NCI-H146 treated with DMSO at 0.1 percent for 48 hours (cell line): ENCODE measurements at regions not wholly inside any gene's neighbourhood (a gene's known extent, or its start where the extent isn't known, plus 50 kb on each side); places are given as distances from the start of the nearest gene placed in this dataset.
"Not testable (repeated sequence)": the region's sequence is repeated elsewhere in the genome, so short reads cannot be mapped to it uniquely, and the experiment has no call there.

Source experiments
- DNase-seq: peaks from one replicate; lab custom pipeline; 2025; ENCODE audit not compliant: unreplicated experiment; lab: John Stamatoyannopoulos, UW

DNA sequence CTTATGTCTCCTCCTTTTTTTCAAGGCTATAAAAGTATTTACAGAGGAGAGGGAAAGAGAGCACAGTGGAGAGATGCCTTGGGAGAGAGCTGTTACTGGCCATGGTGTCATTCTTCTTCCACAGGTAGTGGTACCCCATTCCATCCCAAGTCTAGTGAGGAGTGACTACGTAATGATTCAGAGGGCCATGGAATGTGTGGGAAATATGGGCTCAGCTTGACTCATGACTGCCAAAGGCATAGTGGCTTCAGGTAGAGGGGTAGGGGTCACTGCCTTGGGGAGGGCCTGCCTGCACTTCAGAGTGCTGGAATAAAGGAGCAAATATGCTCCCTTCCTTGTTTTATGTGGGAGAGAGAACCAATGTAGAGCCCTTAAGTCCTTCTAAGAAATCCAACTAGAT lies 620.6 kb downstream of the IRS1 start:
- DNase-seq: no peak

DNA sequence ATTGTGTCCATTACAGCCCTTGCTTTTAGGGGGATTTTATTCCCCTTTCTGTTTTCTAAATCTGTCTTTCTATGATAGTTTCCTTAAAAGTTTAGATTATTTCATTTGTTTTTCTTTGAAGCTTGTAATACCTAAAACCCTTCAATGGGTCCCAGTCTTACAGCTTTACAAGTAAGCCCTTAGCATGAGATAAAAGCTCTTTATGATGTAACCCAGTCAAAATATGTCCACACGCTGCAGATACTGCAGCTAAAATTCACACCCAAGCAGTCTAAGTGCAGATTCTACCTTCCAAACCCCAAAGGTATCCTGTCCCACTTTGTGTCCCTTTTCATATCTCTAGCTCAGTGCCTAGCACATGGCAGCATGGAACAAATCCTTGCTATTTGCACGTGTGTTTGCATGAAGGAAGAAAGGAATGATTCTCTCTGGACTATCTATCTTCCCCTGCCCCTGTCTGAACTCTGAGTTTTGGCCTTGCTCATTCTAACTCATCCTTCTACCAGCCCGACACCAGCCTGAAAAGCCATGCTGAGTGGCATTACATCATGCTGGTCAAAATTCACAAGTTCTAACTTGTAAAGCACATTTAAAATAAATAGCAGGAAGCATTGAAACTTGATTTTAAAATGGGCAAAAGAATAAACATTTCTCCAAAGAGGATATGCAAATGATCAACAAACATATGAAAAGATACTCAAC lies 623.2 kb downstream of the IRS1 start:
- DNase-seq: no peak

DNA sequence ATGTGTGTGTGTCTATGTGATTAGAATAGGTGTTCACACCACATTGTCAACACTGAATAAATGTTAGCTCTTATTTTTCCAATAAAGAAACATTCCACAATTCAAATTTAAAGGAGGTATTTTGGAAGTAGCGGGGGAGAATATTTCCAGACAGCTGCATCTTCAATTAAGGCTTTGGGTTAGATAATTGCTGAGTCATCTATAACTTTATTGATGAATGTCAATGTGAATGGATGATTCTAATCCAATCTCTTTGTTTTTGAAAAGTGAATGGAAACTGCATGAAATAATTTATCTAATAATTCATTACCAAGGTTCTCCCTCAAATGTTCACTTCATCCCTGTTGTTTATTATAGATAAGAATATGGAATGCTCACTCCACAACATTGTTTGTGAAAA lies 625.2 kb downstream of the IRS1 start:
- DNase-seq: no peak

DNA sequence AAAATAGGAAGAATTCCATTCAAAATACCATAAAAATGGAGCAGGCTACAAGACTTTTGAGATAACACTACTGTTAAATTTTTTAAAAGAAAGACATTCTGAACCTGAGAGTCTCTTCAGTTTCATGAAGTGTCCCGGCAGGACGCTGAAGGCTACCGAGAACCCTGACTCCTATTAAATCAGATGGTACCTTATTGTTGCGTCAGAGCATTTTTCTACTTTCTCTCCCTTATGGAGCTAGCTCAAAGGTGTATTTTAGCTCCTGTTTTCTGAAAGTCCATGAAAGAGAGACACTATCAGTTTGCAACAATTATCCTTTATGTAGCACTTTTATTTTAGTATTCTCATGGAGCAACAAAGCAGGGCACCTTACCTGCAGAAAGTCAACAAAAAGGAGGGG lies 626.7 kb downstream of the IRS1 start:
- DNase-seq: no peak

DNA sequence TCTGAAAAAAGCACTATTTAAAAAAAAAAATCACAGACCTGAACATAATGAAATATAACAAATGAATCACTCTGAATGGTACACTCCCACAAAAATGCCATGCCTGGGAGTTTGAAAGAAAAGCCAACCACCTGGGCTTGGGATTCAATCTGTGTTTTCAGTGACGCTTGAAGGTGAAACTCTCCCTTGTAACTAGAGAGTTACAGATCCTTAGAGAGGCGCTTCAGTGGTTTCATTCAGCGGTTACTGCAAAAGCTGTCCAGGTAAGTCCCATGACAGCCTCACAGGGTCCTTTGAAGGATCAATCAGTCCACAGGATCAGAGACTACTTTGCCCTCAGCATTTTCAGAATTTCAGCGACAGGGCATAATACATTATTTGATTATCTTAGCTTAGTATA lies 627.3 kb downstream of the IRS1 start:
- DNase-seq: no peak

DNA sequence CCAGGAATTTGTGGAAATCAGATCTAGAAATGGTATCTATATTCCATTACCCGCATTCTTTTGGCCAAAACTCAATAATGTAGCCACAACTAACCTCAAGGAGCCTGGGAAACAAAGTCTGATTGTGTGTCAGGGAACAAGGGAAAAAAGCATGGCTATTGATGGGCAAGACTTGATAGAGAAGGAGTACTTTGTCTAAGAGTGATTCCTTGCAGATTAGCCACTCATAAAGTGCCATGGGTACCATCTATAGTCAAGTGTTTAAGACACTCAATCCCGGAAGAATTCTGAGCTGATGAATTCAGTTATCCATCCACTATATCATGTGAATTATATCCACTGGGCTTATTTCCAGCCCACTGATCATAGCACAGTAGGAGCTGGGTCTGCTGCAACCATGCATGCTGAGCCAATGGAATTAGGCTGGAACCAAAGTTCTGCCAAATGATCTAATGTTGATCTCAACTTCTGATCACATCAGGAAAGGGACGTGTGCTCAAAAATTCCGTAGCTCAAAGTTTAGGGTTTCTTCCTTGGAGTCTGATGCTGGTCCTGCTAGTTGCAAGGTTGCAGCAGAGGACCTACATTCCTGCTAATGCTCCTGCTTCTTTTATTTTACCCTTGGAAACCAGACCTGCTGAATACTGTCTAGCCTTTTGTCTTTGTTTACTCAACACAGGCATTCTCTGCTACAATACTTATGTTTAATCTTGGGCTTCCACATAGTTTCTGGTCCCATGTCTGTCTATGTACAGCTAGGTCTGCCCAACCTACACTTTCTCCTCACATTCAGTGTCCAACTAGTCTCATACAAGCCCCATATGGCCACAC lies 629.7 kb downstream of the IRS1 start:
- DNase-seq: no peak

DNA sequence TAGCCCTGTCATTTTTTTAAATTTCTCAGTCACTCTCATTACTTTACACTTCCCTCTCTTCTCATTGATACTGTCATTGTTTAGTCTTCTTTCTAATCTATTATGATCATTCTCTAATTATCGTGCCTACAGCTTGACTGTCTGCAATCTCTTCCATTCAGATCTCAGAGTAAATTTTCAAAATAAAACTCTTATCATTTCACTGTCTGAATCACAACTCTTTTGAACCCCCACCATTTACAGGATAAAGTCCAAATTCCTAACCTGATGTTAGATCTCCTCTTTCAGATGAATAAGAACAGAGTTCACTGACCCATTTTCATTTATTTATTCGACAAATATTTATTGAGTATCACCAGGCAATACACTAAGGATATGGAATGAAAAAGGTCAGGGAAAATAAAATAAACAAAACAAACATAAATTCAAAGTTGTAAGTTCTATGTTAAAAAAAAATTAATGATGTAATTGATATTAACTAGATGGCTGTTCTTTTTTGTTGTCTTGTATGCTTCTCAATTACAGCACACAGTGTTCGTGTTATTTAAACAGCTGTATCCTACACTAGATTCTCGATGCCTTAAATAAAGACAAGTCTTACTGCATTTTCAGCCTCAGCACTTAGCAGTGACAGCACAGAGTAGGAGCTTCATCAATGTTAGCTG lies 631.0 kb downstream of the IRS1 start:
- DNase-seq: no peak

DNA sequence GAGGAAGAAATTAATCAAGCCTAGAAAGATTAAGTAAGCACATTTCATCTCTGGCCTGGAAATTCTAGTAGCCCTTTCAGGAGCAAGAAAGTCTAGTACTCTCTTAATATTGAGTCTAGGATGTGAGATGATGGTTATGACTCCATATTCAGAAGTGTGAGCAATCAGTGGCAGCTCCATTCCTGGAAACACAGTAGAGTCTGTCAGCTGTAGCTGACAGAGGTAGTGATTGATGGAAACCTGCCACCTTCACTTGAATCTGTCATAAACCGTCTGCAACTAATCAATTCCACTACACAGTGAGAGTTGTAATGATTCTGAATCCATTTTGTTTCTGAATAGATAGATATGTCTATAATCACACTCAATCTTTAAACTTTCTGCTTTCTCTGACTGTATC lies 635.1 kb downstream of the IRS1 start:
- no peak for DNase-seq

DNA sequence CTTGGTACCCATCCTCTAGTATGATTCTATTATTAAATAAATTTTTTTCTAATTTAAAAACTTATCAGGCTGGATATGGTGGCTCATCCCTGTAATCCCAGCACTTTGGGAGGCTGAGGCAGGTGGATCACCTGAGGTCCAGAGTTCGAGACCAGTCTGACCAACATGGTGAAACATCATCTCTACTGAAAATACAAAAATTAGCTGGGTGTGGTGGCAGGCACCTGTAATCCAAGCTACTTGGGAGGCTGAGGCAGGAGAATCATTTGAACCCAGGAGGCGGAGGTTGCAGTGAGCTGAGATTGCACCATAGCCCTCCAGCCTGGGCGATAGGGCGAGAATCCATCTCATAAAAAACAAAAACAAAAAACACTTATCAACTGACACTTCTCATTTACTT lies 639.0 kb downstream of the IRS1 start:
- DNase-seq: not testable (repeated sequence)

DNA sequence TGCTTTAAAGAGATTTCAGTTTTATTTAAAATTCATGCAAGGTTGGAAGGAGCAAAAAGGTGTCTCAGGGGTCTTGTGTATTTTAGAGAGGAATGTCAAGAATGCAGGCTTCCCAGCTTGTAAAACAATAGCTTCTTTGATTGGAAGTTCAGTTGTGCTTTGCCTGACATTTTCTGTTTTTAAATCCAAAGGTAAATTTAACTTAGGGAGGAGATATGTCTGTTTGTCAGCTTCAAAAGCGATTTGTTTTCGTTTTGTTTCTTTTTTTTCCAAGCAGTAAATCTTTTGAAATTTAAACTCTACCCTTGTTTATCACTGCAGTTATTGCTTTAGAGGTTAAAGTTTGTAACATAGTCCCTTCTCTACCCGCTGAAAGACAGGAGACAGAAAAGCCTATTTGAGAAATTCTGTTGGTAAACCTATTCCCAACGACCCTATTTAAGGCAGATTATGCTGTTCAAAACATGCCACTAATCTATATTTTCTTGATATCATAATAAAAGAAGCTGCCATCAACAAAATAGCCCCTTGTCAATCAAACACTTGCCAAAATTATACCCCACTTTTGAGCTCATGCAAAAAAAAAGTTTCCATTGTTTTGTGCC lies 639.6 kb downstream of the IRS1 start:
- no peak for DNase-seq

DNA sequence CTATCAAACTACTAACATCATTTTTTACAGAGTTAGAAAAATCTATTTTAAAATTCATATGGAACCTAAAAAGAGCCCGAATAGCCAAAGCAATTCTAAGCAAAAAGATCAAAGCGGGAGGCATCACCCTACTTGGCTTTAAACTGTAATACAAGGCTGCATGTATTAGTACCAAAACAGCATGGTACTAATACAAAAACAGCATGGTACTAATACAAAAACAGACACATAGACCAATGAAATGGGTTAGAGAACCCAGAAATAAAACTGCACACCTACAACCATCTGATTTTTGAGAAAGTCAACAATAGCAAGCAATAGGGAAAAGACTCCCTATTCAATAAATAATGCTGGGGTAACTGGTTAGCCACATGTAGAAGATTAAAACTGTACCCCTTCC lies 640.7 kb downstream of the IRS1 start:
- no peak for DNase-seq

DNA sequence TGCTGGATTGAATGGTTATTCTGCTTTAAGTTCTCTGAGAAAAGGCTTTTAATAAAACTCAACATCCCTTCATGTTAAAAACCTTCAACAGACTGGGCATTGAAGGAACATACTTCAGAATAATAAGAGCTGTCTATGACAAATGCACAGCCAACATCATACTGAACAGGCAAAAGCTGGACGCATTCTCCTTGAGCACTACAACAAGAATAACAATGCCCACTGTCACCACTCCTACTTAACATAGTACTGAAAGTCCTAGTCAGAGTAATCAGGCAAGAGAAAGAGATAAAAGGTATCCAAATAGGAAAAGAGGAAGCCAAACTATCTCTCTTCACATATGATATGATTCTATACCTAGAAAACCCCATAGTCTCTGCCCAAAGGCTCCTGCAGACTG lies 641.4 kb downstream of the IRS1 start:
- DNase-seq: no peak

DNA sequence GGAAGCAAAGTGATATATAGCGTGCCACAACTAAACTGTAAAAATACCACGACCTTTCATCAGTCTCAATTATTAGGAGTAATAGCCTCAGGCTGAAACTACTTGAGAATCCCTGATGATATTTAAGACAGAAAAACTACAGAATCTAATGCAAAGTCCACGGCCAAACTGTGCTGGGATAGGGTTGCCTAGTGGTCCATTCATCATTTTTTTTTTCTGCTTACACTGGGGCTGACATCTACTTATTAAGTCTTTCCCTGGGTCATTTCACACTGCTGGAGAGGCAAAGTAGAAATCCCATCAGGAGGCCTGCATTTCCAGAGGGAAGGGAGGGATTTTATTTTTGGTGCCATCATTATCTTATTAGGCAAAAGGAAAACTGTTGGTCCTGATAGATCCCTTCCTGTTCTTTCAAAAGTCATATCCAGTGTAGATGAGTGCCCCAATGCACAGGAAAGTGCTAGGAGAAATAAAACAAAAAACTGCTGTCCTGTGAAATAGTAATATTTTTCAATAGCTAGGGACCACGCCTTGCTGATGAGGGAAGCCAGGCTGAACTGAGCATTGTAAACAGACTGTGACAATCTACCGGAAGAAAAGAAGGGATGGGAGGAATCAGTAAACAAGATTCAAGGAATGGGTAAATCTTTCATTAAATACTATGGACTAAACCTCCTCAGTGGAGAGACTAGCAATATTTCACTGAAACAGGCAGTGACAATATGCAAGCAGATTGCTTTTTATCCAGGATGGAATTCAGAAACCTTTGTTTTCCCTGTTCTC lies 644.3 kb downstream of the IRS1 start:
- no peak for DNase-seq

DNA sequence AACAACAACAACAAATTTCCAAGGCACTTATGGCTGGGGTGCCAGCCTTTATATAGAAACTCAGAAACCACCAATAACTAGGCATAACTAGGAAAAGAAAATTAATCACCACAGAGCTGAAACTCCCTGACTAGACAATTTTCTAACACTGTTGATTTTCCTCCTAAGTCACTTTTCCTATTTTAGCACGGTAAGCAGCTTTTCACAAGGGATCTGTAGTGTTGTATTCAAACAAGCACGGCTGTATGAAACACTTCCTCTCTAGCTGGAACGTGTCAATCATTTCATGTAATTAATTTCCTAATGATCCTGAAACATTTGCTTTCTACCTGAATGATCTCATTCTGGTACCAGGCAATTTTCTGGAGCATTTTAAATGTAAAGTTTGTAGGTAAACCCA lies 645.0 kb downstream of the IRS1 start:
- no peak for DNase-seq

DNA sequence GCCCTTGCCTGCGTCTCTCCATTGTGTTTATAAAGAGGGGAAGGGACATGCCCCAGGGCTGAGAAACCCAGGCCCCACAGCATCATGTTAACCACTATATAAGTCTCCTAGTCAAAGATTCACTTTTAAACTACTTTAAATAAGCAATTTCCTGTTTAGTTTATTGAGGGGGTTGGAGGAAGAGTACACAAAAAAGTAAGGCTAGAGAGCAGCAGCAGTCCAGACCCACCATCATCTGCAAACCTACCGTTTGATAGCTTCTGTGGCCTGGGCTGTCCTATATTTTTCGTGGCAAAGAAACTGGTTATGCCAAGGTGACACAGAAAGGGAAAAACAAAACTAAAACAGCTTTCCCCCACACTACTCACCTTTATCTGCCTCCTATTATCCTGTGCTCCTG lies 646.1 kb downstream of the IRS1 start:
- no peak for DNase-seq

DNA sequence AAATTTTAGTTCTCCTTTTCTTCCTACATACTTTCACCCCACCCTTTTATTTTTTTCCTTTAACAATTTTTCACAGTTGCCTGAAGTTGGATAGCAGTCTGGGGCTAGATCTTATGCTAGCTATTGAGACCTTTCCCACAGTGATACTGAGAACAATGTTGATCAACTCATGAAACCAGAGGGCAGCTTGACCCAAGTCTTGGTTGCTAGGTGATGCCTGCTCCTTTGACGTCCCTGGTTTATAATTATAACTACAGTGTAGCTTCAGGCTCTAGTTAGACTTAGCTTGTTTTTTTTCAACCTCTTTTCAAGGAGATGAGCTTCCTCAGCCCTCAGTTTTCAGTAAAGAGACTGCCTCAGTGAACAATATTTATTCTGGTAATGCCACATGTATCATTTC lies 648.5 kb downstream of the IRS1 start:
- DNase-seq: no peak

DNA sequence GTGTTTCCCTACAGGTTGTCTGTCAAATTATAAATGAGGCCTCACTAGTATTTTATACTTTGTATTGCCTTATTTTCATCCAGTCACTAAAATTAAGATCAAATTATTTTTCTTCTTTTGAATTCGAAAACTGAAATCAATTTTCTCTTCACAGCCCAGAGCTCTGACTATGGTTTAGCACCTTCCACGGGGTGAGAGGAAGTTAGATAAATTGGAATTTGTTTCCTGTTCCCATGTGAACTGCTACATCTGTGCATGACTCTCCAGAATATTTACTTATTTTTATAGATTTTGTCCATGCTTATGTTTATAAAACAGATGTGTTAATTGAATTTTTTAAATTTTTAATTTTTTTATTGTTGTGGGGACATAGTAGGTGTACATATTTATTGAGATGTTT lies 656.5 kb downstream of the IRS1 start:
- DNase-seq: no peak

DNA sequence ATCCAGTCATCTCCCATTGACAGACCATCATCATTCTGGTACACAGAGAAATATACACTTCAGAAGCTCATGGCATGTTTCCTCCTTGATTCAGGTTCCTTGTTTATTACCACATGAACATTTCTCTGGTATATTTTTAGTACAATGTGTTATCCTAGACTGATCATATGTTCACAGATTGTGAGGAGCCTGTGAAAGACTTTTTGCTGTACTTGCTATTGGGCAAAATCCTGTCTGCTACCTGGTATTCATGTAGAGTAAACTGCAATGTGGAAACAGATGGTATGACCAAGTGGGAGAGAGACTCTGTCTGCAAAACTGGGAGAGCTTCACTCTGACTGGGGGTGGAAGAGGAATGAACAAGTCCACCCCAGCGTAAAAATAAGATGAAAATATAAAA lies 657.2 kb downstream of the IRS1 start:
- no peak for DNase-seq

DNA sequence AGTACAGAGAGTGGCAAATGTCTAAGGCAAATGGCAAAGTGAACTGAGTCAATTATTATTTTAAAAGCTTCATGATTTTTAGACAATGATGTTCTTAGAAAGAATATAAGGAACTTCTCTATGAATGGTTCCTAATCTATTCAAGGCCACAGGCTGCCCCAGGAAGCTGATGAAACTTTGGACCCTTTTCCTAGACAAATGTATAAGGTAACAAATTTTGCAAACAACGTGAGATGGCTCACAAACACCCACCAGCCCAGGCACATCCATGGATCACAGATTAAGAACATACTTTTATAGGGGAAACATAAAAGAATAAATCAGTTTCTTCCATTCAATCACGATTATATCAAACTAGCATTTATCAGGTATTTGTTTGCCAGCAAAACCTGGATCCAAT lies 659.0 kb downstream of the IRS1 start:
- DNase-seq: no peak

DNA sequence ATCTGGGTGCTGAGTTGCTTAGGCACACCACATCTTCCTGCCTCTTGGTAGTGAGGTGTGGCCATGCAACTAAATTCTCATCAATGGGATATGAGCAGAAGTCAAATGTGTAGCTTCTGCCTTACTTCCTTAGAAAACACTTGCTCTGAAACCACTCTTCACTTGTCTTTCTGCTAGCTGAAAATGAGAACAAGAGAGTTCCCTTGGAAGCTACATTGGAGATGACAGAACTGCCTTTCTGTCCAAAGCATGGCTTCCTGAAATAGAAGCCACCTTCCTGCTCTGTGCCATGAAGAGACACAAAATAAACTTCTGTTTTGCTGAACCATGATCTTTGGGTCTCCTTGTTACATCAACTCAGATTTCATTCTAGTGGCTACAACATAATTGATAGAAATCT lies 659.9 kb downstream of the IRS1 start:
- no peak for DNase-seq

DNA sequence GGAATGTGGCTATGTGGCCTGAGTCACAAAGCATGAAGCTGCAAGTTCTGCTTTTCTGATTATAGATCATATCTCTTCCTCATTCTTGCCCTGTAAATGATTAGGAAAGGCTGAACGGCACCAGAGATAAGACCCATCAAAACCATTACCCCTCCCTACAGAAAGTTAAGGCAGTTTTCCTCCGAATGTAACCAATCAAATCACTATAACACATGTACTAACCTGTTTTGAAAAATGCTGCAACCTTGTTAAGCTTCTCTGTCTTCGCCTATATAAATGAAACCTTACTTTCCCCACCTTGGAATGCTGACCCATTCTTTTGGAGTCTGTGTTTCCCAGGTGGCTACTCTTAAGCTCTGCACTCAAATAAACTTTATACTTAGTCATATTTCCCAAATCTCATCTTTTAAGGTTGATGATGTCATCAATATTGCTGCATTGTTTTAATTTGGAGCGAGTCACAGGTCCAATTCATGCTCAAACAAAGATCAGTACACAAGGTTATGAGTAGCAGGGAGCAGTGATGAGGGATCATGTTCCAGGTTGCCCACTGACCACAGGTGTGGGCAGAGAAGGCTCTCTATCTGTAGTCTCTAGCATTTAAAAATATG lies 662.3 kb downstream of the IRS1 start:
- no peak for DNase-seq
